ENCODE measurements at regions not wholly inside any gene's neighbourhood (a gene's known extent, or its start where the extent isn't known, plus 50 kb on each side); places are given as distances from the start of the nearest gene placed in this dataset.

DNA sequence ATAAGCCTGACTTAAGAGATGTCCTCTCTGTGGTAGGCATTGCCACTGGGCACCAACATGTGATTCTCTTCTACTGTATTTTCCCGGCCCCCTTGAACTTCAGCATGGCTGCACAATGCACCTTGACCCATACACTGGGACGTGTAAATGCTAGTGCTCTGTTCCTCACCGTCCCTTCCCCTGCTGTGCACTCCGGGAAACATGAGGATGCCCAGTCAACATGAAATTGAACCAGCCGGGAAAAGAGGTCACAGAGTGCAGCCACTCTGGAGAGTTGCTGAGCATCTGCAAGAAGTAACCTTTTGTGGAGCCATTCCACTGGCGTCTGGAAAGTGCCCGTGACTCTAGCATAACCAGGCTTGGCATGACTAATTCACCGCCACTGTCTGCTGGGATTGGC, 646.7 kb downstream of the NPHP4 start:
- intact Hi-C loops (cut with DNase I) = no loop called here
- no peak overlapping the region for H3K4me3 ChIP-seq
- no peak for DNase-seq (ENCODE audit: low spot score)
- WGBS = 92% methylated on average over 8 of the region's 8 CpGs
- H3K4me1 ChIP-seq (replicated peaks) = no peaks in the 10 kb centered on the region
- H3K27ac ChIP-seq = no peak overlapping the region
- H3K9me3 ChIP-seq = no peaks in the 10 kb centered on the region
- H3K36me3 ChIP-seq = no peaks in the 10 kb centered on the region
- H3K27me3 ChIP-seq (replicated peaks; ENCODE audit: insufficient read depth) = no peaks in the 10 kb centered on the region
- TF ChIP-seq POLR2AphosphoS5 (IDR thresholded peaks at IDR 0.05) (no peak), POLR2A (IDR thresholded peaks at IDR 0.05) (no peak), CTCF (IDR thresholded peaks at IDR 0.05) (no peak)

GRCh38 chr1:5343256-5344020, 648.8 kb downstream of the NPHP4 start:
- no peak overlapping the region for H3K4me3 ChIP-seq
- no peak for DNase-seq (ENCODE audit: low spot score)
- H3K36me3 ChIP-seq = no peaks in the 10 kb centered on the region
- H3K27ac ChIP-seq = no peak overlapping the region
- intact Hi-C loops (cut with DNase I) = no loop called here
- no peak for TF ChIP-seq CTCF (IDR thresholded peaks at IDR 0.05)
- TF ChIP-seq POLR2A (IDR thresholded peaks at IDR 0.05) = no peak
- TF ChIP-seq POLR2AphosphoS5 (IDR thresholded peaks at IDR 0.05) = no peak
- H3K27me3 ChIP-seq (replicated peaks; ENCODE audit: insufficient read depth) = no peaks in the 10 kb centered on the region
- no peaks in the 10 kb centered on the region for H3K9me3 ChIP-seq
- no peaks in the 10 kb centered on the region for H3K4me1 ChIP-seq (replicated peaks)
- 71% methylated on average over 10 of the region's 10 CpGs for WGBS

DNA sequence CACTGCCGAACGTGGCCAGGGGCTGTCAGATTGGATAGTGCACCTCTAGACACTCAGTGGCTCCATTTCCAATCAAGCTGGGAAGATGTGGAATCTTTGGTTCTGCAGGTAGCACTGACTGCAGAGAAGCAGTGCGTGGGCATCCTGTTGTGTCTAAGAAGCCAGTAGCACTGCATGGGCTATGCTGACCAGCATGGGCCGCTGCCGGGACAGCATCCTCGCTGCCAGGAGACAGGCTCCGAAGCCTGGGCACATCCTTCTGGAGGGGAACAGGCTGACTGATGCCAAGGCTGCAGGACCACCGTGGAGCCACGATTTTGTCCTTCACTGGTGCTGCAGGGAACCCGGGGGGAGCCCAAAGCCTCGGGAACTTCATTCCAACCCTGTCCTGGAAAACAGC, 649.4 kb downstream of the NPHP4 start:
- Histone ChIP-seq H3K4me1 (replicated peaks) (no peaks in the 10 kb centered on the region), H3K27me3 (replicated peaks; ENCODE audit: insufficient read depth) (no peaks in the 10 kb centered on the region), H3K36me3 (no peaks in the 10 kb centered on the region), H3K4me3 (no peak overlapping the region), H3K27ac (no peak overlapping the region), H3K9me3 (no peaks in the 10 kb centered on the region)
- DNase-seq (ENCODE audit: low spot score) = no peak
- WGBS = 78% methylated on average over 11 of the region's 11 CpGs
- TF ChIP-seq POLR2A (IDR thresholded peaks at IDR 0.05) (no peak), POLR2AphosphoS5 (IDR thresholded peaks at IDR 0.05) (no peak), CTCF (IDR thresholded peaks at IDR 0.05) (no peak)
- intact Hi-C loops (cut with DNase I) = no loop called here

- Histone ChIP-seq H3K36me3 (no peaks in the 10 kb centered on the region), H3K9me3 (no peaks in the 10 kb centered on the region), H3K27ac (no peak overlapping the region), H3K27me3 (replicated peaks; ENCODE audit: insufficient read depth) (no peaks in the 10 kb centered on the region), H3K4me3 (no peak overlapping the region), H3K4me1 (replicated peaks) (no peaks in the 10 kb centered on the region)
- intact Hi-C loops (cut with DNase I) = no loop called here
- DNase-seq (ENCODE audit: low spot score) = no peak
- 86% methylated on average over 8 of the region's 8 CpGs for WGBS
- no peak for TF ChIP-seq CTCF (IDR thresholded peaks at IDR 0.05)
- no peak for TF ChIP-seq POLR2A (IDR thresholded peaks at IDR 0.05)
- no peak for TF ChIP-seq POLR2AphosphoS5 (IDR thresholded peaks at IDR 0.05)
These were observed 650.1 kb downstream of the NPHP4 start for GRCh38 chr1:5342172-5342571.

DNA sequence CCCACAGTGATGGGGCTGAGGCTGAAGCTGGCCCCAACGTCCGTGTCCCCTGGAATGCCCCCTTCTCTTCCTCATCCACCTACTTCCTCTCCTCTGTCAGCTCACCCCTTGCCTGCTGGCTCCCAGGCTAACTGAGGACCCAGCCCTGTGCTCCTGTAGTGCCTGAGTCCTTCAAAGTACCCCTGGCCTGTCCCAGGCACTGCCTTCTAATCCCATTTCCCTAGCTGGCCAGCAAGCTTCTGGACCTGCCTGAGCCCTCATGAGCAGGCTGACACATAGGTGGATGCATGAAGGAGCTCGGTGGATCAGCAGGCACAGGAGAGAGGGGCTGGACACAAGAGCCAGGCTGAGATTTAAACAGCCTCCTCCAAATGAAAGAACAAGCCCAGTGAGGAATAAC, 650.8 kb downstream of the NPHP4 start:
- no peak overlapping the region for H3K27ac ChIP-seq
- no peaks in the 10 kb centered on the region for H3K36me3 ChIP-seq
- WGBS = 65% methylated on average over 3 of the region's 3 CpGs
- no peaks in the 10 kb centered on the region for H3K27me3 ChIP-seq (replicated peaks; ENCODE audit: insufficient read depth)
- H3K4me1 ChIP-seq (replicated peaks) = no peaks in the 10 kb centered on the region
- no peak for TF ChIP-seq CTCF (IDR thresholded peaks at IDR 0.05)
- no peak for TF ChIP-seq POLR2A (IDR thresholded peaks at IDR 0.05)
- TF ChIP-seq POLR2AphosphoS5 (IDR thresholded peaks at IDR 0.05) = no peak
- H3K9me3 ChIP-seq = no peaks in the 10 kb centered on the region
- intact Hi-C loops (cut with DNase I) = no loop called here
- DNase-seq (ENCODE audit: low spot score) = no peak
- no peak overlapping the region for H3K4me3 ChIP-seq

Data from prostate gland (tissue), 2 donors.